Stromal cell of bone marrow (primary cell): ENCODE measurements at regions not wholly inside any gene's neighbourhood (a gene's known extent, or its start where the extent isn't known, plus 50 kb on each side); places are given as distances from the start of the nearest gene placed in this dataset.

ENCODE experiments used
- DNase-seq: peaks from one replicate; pipeline ENCODE4 v3.0.0-alpha.2; 2012; ENCODE audit warnings: low read depth

GRCh38 chr4:126038502-126039144, 723.9 kb downstream of the FAT4 start:
- peak; percentile 11 for DNase-seq

- peak; percentile 3 for DNase-seq
Measured at GRCh38 chr4:126046081-126046614, 731.4 kb downstream of the FAT4 start.

- no peak for DNase-seq
Measured at GRCh38 chr4:126047114-126047513, 732.4 kb downstream of the FAT4 start.

GRCh38 chr4:126051689-126052424, 737.1 kb downstream of the FAT4 start:
- DNase-seq, result peak; percentile 61

GRCh38 chr4:126056116-126056650, 741.4 kb downstream of the FAT4 start:
- no peak for DNase-seq

- DNase-seq, result no peak
Measured at GRCh38 chr4:126057371-126057770, 742.6 kb downstream of the FAT4 start.

GRCh38 chr4:126058596-126058995, 743.8 kb downstream of the FAT4 start:
- no peak for DNase-seq

GRCh38 chr4:126061655-126062054, 746.9 kb downstream of the FAT4 start:
- DNase-seq, result no peak

GRCh38 chr4:126065016-126065415, 750.3 kb downstream of the FAT4 start:
- no peak for DNase-seq

- peak; percentile 58 for DNase-seq
Measured at GRCh38 chr4:126071346-126072333, 756.9 kb downstream of the FAT4 start.

- DNase-seq, result no peak
Measured at GRCh38 chr4:126081336-126081735, 766.6 kb downstream of the FAT4 start.

- DNase-seq, result no peak
Measured at GRCh38 chr4:126086041-126086440, 771.3 kb downstream of the FAT4 start.

GRCh38 chr4:126087101-126087500, 772.3 kb downstream of the FAT4 start:
- DNase-seq, result no peak

- DNase-seq, result no peak
Measured at GRCh38 chr4:126097155-126097799, 782.5 kb downstream of the FAT4 start.

GRCh38 chr4:126106658-126107057, 791.9 kb downstream of the FAT4 start:
- no peak for DNase-seq

- no peak for DNase-seq
Measured at GRCh38 chr4:126109836-126110235, 795.1 kb downstream of the FAT4 start.

- no peak for DNase-seq
Measured at GRCh38 chr4:126113058-126113457, 798.3 kb downstream of the FAT4 start.

GRCh38 chr4:126123611-126124325, 809.0 kb downstream of the FAT4 start:
- DNase-seq, result no peak

GRCh38 chr4:126124818-126125217, 810.1 kb downstream of the FAT4 start:
- DNase-seq, result no peak

GRCh38 chr4:126130215-126130614, 815.5 kb downstream of the FAT4 start:
- DNase-seq, result no peak
